Astrocyte (in vitro differentiated cells and primary cell): ENCODE measurements at regions not wholly inside any gene's neighbourhood (a gene's known extent, or its start where the extent isn't known, plus 50 kb on each side); places are given as distances from the start of the nearest gene placed in this dataset.

Experiments
- CTCF ChIP-seq: IDR thresholded peaks from 2 replicates; pipeline ENCODE4 v1.5.1; 2011; ENCODE audit warnings: low read depth, mild to moderate bottlenecking, inconsistent platforms, low read length, moderate library complexity; ENCODE audit not compliant: insufficient read depth
- EZH2 ChIP-seq: IDR thresholded peaks from 2 replicates; pipeline ENCODE4 v1.6.1; 2012; ENCODE audit warnings: mild to moderate bottlenecking, low read length, inconsistent platforms; ENCODE audit not compliant: insufficient read depth

- TF ChIP-seq CTCF (no peak), EZH2 (no peak)
Observed at GRCh38 chr10:45061982-45062381, 61.3 kb downstream of the ZNF22 start.
